Left ventricle myocardium inferior (tissue), 1 donor: ENCODE measurements at regions not wholly inside any gene's neighbourhood (a gene's known extent, or its start where the extent isn't known, plus 50 kb on each side); places are given as distances from the start of the nearest gene placed in this dataset.
A peak's percentile ranks its signal among the peaks of the same experiment; 100 is the strongest.

Source experiments
- DNase-seq: peaks from one replicate; pipeline ENCODE4 v3.0.0-alpha.2; 2020
- H3K27ac ChIP-seq: fragments of 200-600 bp; replicated peaks from 2 replicates; pipeline ENCODE4 v1.8.0; 2021
- H3K27me3 ChIP-seq: fragments of 200-600 bp; 2 replicates; pipeline ENCODE4 v1.8.0; 2021; ENCODE audit warnings: low read depth
- H3K36me3 ChIP-seq: fragments of 200-600 bp; 2 replicates; pipeline ENCODE4 v1.8.0; 2021
- H3K4me1 ChIP-seq: fragments of 200-600 bp; 2 replicates; pipeline ENCODE4 v1.8.0; 2021
- H3K4me3 ChIP-seq: fragments of 200-600 bp; 2 replicates; pipeline ENCODE4 v1.8.0; 2021; ENCODE audit warnings: mild to moderate bottlenecking, moderate library complexity
- H3K9me3 ChIP-seq: fragments of 200-600 bp; replicated peaks from 2 replicates; pipeline ENCODE4 v1.8.0; 2021
- CTCF ChIP-seq: fragments of 200-600 bp; IDR thresholded peaks from 2 replicates; pipeline ENCODE4 v1.8.0; 2021; ENCODE audit warnings: antibody characterized with exemption, mild to moderate bottlenecking, borderline replicate concordance
- intact Hi-C: fragments of 100-400 bp; cut with micrococcal nuclease; formaldehyde crosslinking; loops from one replicate; pipeline ENCODE4 v1.11.0; 2022
- donor health status: DM: no; HTN: yes; CAD: no; lungs with severe emphysema.

GRCh38 chr9:81848472-81848871, 79.8 kb upstream of the SPATA31D4 start:
- no peak for DNase-seq
- peak; percentile 53 for TF ChIP-seq CTCF
- Histone ChIP-seq H3K4me1 (peaks cover 16% of the 10 kb centered on the region), H3K27ac (no peak overlapping the region), H3K27me3 (peaks cover 7% of the 10 kb centered on the region), H3K4me3 (no peak overlapping the region), H3K9me3 (no peaks in the 10 kb centered on the region), H3K36me3 (no peaks in the 10 kb centered on the region)
- intact Hi-C loops = loop anchor here (10.0 kb wide), 2 partner anchors 164 to 324 kb away; partner anchors contain the start of gene TLE1

- Histone ChIP-seq H3K36me3 (no peaks in the 10 kb centered on the region), H3K27me3 (peaks cover 13% of the 10 kb centered on the region), H3K4me1 (peaks cover 16% of the 10 kb centered on the region), H3K27ac (no peak overlapping the region), H3K9me3 (no peaks in the 10 kb centered on the region), H3K4me3 (no peak overlapping the region)
- DNase-seq = no peak
- TF ChIP-seq CTCF = no peak
- intact Hi-C loops = loop anchor here (10.0 kb wide), 2 partner anchors 165 to 325 kb away; partner anchors contain the start of gene TLE1
Observed at GRCh38 chr9:81849631-81850259, 78.5 kb upstream of the SPATA31D4 start.

- Histone ChIP-seq H3K27me3 (peaks cover 19% of the 10 kb centered on the region), H3K4me1 (peaks cover 16% of the 10 kb centered on the region), H3K4me3 (no peak overlapping the region), H3K9me3 (no peaks in the 10 kb centered on the region), H3K27ac (peak overlapping the region; percentile 27), H3K36me3 (no peaks in the 10 kb centered on the region)
- TF ChIP-seq CTCF = no peak
- intact Hi-C loops = no loop called here
- DNase-seq = no peak
Observed at GRCh38 chr9:81850724-81851123, 77.5 kb upstream of the SPATA31D4 start.

- intact Hi-C loops = no loop called here
- Histone ChIP-seq H3K27ac (peak overlapping the region; percentile 27), H3K36me3 (no peaks in the 10 kb centered on the region), H3K4me3 (no peak overlapping the region), H3K4me1 (peaks cover 16% of the 10 kb centered on the region), H3K27me3 (peaks cover 25% of the 10 kb centered on the region), H3K9me3 (no peaks in the 10 kb centered on the region)
- DNase-seq = no peak
- no peak for TF ChIP-seq CTCF
Observed at GRCh38 chr9:81851340-81851739, 76.9 kb upstream of the SPATA31D4 start.

- H3K27ac ChIP-seq = no peak overlapping the region
- H3K27me3 ChIP-seq = peaks cover 31% of the 10 kb centered on the region
- no peaks in the 10 kb centered on the region for H3K9me3 ChIP-seq
- H3K4me1 ChIP-seq = peaks cover 16% of the 10 kb centered on the region
- DNase-seq = no peak
- no peaks in the 10 kb centered on the region for H3K36me3 ChIP-seq
- no peak overlapping the region for H3K4me3 ChIP-seq
- intact Hi-C loops = no loop called here
- no peak for TF ChIP-seq CTCF
Observed at GRCh38 chr9:81852820-81853219, 75.4 kb upstream of the SPATA31D4 start.
